IMR-90 (cell line): ENCODE measurements at regions not wholly inside any gene's neighbourhood (a gene's known extent, or its start where the extent isn't known, plus 50 kb on each side); places are given as distances from the start of the nearest gene placed in this dataset.

Source experiments
- ATAC-seq: fragments of 200-7000 bp; cut with Tn5 transposase; 2 replicates; pipeline ENCODE4 v1.9.1; 2020; ENCODE audit warnings: low read depth, mild to moderate bottlenecking, moderate library complexity
- BruUV-seq: library from RNA; stranded (reverse); fragments of 400-500 nt; replicated peaks from 2 replicates; lab custom pipeline; 2021; lab: Mats Ljungman, UMichigan
- CTCF ChIA-PET: fragments of 300-600 bp; formaldehyde crosslinking; extraction: SDS; loops from one replicate; lab custom pipeline; 2021; ENCODE audit warnings: antibody characterized with exemption; lab: Yijun Ruan, JAX
- POLR2A ChIA-PET: fragments of 300-600 bp; sonication (Branson Sonifier 250); formaldehyde crosslinking; loops from one replicate; lab custom pipeline; 2022; ENCODE audit warnings: antibody characterized with exemption; ENCODE audit not compliant: unreplicated experiment; lab: Charles Lee
- DNase-seq: peaks from one replicate; pipeline ENCODE4 v3.0.0; 2013
- H2AFZ ChIP-seq: replicated peaks from 2 replicates; pipeline ENCODE3; 2013; ENCODE audit warnings: low read length, mild to moderate bottlenecking; ENCODE audit not compliant: poor library complexity
- H2AK5ac ChIP-seq: 2 replicates; pipeline ENCODE4 v1.6.1; 2013; ENCODE audit warnings: low read depth, low read length, inconsistent platforms
- H2AK9ac ChIP-seq: replicated peaks from 2 replicates; pipeline ENCODE3; 2013; ENCODE audit warnings: mild to moderate bottlenecking, low read depth, low read length, moderate library complexity; ENCODE audit not compliant: poor library complexity
- H2BK120ac ChIP-seq: 2 replicates; pipeline ENCODE4 v1.6.1; 2013; ENCODE audit warnings: low read depth, low read length, inconsistent platforms
- H2BK15ac ChIP-seq: 3 replicates; pipeline ENCODE4 v1.6.1; 2013; ENCODE audit warnings: low read depth, low read length, inconsistent platforms
- H2BK20ac ChIP-seq: 2 replicates; pipeline ENCODE4 v1.6.1; 2013; ENCODE audit warnings: low read depth, mild to moderate bottlenecking, inconsistent platforms, low read length, moderate library complexity
- H2BK5ac ChIP-seq: 2 replicates; pipeline ENCODE4 v1.6.1; 2013; ENCODE audit warnings: mild to moderate bottlenecking, low read depth, low read length, inconsistent platforms; ENCODE audit not compliant: poor library complexity, severe bottlenecking
- H3K14ac ChIP-seq: replicated peaks from 2 replicates; pipeline ENCODE4 v1.6.1; 2013; ENCODE audit warnings: low read depth, low read length, inconsistent platforms
- H3K18ac ChIP-seq: 2 replicates; pipeline ENCODE4 v1.6.1; 2013; ENCODE audit warnings: low read depth, low read length, control low read depth
- H3K23ac ChIP-seq: 2 replicates; pipeline ENCODE4 v1.6.1; 2013; ENCODE audit warnings: low read depth, low read length, inconsistent platforms
- H3K27ac ChIP-seq: 2 replicates; pipeline ENCODE4 v1.5.1; 2013; ENCODE audit warnings: mild to moderate bottlenecking, control low read depth, low read length; ENCODE audit not compliant: insufficient read depth
- H3K27me3 ChIP-seq: 2 replicates; pipeline ENCODE4 v1.6.1; 2013; ENCODE audit warnings: low read length; ENCODE audit not compliant: control insufficient read depth, insufficient read depth
- H3K36me3 ChIP-seq: 2 replicates; pipeline ENCODE4 v1.6.1; 2013; ENCODE audit warnings: low read length, mixed read lengths; ENCODE audit not compliant: control insufficient read depth, insufficient read depth
- H3K4ac ChIP-seq: 2 replicates; pipeline ENCODE4 v1.6.1; 2013; ENCODE audit warnings: low read depth, low read length, inconsistent platforms
- H3K4me1 ChIP-seq: 2 replicates; pipeline ENCODE4 v1.6.1; 2013; ENCODE audit warnings: low read length, mixed read lengths; ENCODE audit not compliant: control insufficient read depth, insufficient read depth
- H3K4me2 ChIP-seq: 2 replicates; pipeline ENCODE4 v1.6.1; 2013; ENCODE audit warnings: low read depth, mild to moderate bottlenecking, control low read depth, low read length, moderate library complexity
- H3K4me3 ChIP-seq: 2 replicates; pipeline ENCODE4 v1.5.1; 2013; ENCODE audit warnings: low read depth, mild to moderate bottlenecking, control low read depth, low read length, moderate library complexity; ENCODE audit not compliant: insufficient read depth
- H3K56ac ChIP-seq: 2 replicates; pipeline ENCODE4 v1.6.1; 2013; ENCODE audit warnings: low read length, inconsistent platforms; ENCODE audit not compliant: insufficient read depth; ENCODE audit errors: extremely low read depth
- H3K79me1 ChIP-seq, 2 experiments: 2 replicates each; pipeline ENCODE4 v1.6.1; 2013; ENCODE audit warnings: low read length in 2 of 2, inconsistent platforms in 1 of 2, low read depth in 1 of 2
- H3K9ac ChIP-seq: 2 replicates; pipeline ENCODE4 v1.6.1; 2013; ENCODE audit warnings: low read depth, low read length, control low read depth
- H3K9me1 ChIP-seq: 2 replicates; pipeline ENCODE4 v1.6.1; 2013; ENCODE audit warnings: low read length, inconsistent platforms; ENCODE audit not compliant: insufficient read depth
- H3K9me3 ChIP-seq: 2 replicates; pipeline ENCODE4 v1.6.1; 2013; ENCODE audit warnings: low read length; ENCODE audit not compliant: control insufficient read depth, insufficient read depth
- H4K20me1 ChIP-seq: 2 replicates; pipeline ENCODE4 v1.6.1; 2013; ENCODE audit warnings: low read length, inconsistent platforms; ENCODE audit not compliant: insufficient read depth
- H4K5ac ChIP-seq: 2 replicates; pipeline ENCODE4 v1.6.1; 2013; ENCODE audit warnings: mild to moderate bottlenecking, low read depth, low read length, control low read depth
- H4K8ac ChIP-seq, 2 experiments: 2 replicates each; pipeline ENCODE4 v1.6.1; 2013; ENCODE audit warnings: low read depth in 2 of 2, low read length in 2 of 2, control low read depth in 1 of 2, inconsistent platforms in 1 of 2
- H4K91ac ChIP-seq: 2 replicates; pipeline ENCODE4 v1.6.1; 2013; ENCODE audit warnings: low read depth, low read length, inconsistent platforms; ENCODE audit not compliant: insufficient read depth
- BHLHE40 ChIP-seq: fragments of 150-350 bp; IDR thresholded peaks from 2 replicates; pipeline ENCODE4 v1.6.1; 2016; ENCODE audit warnings: mild to moderate bottlenecking, low read depth, low read length
- CEBPB ChIP-seq: IDR thresholded peaks from 2 replicates; pipeline ENCODE4 v1.6.1; 2012; ENCODE audit warnings: low read depth, low read length, improper control_type of control experiment
- MAFK ChIP-seq: IDR thresholded peaks from 2 replicates; pipeline ENCODE4 v1.6.1; 2012; ENCODE audit warnings: low read depth, low read length, improper control_type of control experiment
- MAZ ChIP-seq: IDR thresholded peaks from 2 replicates; pipeline ENCODE4 v1.6.1; 2012; ENCODE audit warnings: low read depth, mild to moderate bottlenecking, low read length, improper control_type of control experiment, moderate library complexity, borderline replicate concordance
- POLR2A ChIP-seq: IDR thresholded peaks from 2 replicates; pipeline ENCODE4 v1.6.1; 2012; ENCODE audit warnings: mild to moderate bottlenecking, low read depth, low read length
- RCOR1 ChIP-seq: IDR thresholded peaks from 2 replicates; pipeline ENCODE4 v1.6.1; 2012; ENCODE audit warnings: mild to moderate bottlenecking, low read length, improper control_type of control experiment; ENCODE audit not compliant: insufficient replicate concordance
- SMC3 ChIP-seq: fragments of 150-350 bp; IDR thresholded peaks from 2 replicates; pipeline ENCODE4 v1.6.1; 2016; ENCODE audit warnings: low read depth, mild to moderate bottlenecking, antibody characterized with exemption, low read length, moderate library complexity
- USF2 ChIP-seq: fragments of 150-350 bp; IDR thresholded peaks from 2 replicates; pipeline ENCODE4 v1.6.1; 2017; ENCODE audit warnings: mild to moderate bottlenecking, antibody characterized with exemption, low read length, low read depth
- WGBS, 2 experiments: methylation state at CpG; one replicate each; pipeline versions ENCODE4 v1.1.5 to v1.1.7; 2013; ENCODE audit warnings: missing lambda C conversion rate in 2 of 2; ENCODE audit not compliant: insufficient read length in 1 of 2; ENCODE audit errors: extremely low coverage in 2 of 2; 5-methylcytosine and 5-hydroxymethylcytosine counted together
- dilution Hi-C: fragments of 300-500 bp; cut with HindIII; formaldehyde crosslinking; loops from one replicate; pipeline ENCODE4 v1.14.3; 2018; ENCODE audit warnings: low sequenced_read_pairs; ENCODE audit not compliant: unreplicated experiment
- in situ Hi-C: fragments of 300-500 bp; cut with MboI; formaldehyde crosslinking; loops from 3 replicates; pipeline ENCODE4 v1.14.3; 2019; ENCODE audit warnings: low sequenced_read_pairs, inconsistent platforms, mixed read lengths
- intact Hi-C: fragments of 100-400 bp; cut with micrococcal nuclease; formaldehyde crosslinking; loops from 2 replicates; pipeline ENCODE4 v1.10.0; 2022

GRCh38 chr6:126268092-126268491, 71.8 kb upstream of the CENPW start:
- ChIA-PET CTCF (no interaction called here), POLR2A (no interaction called here)
- Histone ChIP-seq H3K9ac (no peak overlapping the region), H3K4ac (no peak overlapping the region), H3K27me3 (no peaks in the 10 kb centered on the region), H2BK120ac (no peak overlapping the region), H3K9me1 (no peaks in the 10 kb centered on the region), H2AK9ac (no peak overlapping the region), H3K4me2 (no peak overlapping the region), H3K4me1 (no peaks in the 10 kb centered on the region), H3K27ac (no peak overlapping the region), H3K18ac (no peak overlapping the region), H2BK15ac (no peak overlapping the region), H3K23ac (no peak overlapping the region), H3K4me3 (no peak overlapping the region), H2BK5ac (no peak overlapping the region), H2BK20ac (no peak overlapping the region), H4K20me1 (no peaks in the 10 kb centered on the region), H3K14ac (no peak overlapping the region), H4K91ac (no peak overlapping the region), H3K36me3 (no peaks in the 10 kb centered on the region), H3K79me1 (no peaks in the 10 kb centered on the region), H4K5ac (no peak overlapping the region), H4K8ac (no peak overlapping the region), H2AFZ (no peak overlapping the region), H2AK5ac (no peak overlapping the region), H3K9me3 (no peaks in the 10 kb centered on the region), H3K56ac (no peak overlapping the region)
- in situ Hi-C loops (no loop called here), intact Hi-C loops (no loop called here), dilution Hi-C loops (no loop called here)
- no TSS peak for BruUV-seq
- WGBS, 2 experiments, result no CpG with 5 or more reads among the region's 2 CpGs
- DNase-seq (no peak), ATAC-seq (no peak)
- TF ChIP-seq CEBPB, result no peak
- no peak for TF ChIP-seq MAZ
- TF ChIP-seq MAFK, result no peak
- TF ChIP-seq BHLHE40, result no peak
- TF ChIP-seq SMC3, result no peak
- no peak for TF ChIP-seq POLR2A
- no peak for TF ChIP-seq USF2
- no peak for TF ChIP-seq RCOR1
